ENCODE measurements at regions not wholly inside any gene's neighbourhood (a gene's known extent, or its start where the extent isn't known, plus 50 kb on each side); places are given as distances from the start of the nearest gene placed in this dataset.

DNA sequence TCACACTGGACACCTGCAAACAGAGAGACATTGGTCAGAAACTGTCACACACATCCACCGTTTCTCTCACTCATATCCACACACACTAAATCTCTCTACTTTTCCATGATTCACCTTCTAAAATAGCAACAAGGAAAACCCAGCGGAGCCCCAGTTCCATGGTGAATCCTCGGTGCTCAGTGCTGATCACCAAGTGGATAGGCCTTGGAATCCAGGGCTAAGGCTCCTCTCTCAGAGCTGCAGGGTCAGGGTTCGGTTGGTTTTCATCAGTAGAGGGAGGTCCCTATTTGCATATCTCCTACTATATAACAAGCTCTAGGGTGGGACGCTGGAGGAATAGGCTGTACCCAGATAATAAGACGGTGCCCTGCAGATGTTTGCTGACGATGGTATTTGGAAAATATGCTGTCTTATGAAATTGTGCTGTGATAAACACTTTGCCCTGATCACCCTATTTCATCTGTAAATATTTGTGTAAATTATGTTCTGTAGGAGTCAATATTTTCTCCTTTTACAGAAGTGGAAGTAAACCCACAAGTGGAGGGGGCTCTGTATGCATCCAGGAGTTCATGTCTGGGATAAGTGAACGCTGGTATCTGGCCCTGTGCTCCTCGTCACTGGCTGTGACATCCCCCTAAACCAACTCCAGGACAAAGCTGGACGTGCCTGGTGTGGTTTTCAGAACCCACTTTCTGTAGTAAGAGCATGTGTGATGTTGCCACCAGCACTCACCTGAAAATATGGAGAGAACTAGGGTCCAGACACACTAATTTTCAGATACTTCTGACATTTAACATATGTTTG is 709.2 kb downstream of the TMEM121 start:
- no peak for TF ChIP-seq POLR2A (IDR thresholded peaks at IDR 0.05; ENCODE audit: low read depth, low read length)
- TF ChIP-seq POLR2AphosphoS5 (IDR thresholded peaks at IDR 0.05; ENCODE audit: low read depth, low read length): no peak
